PC-3 (cell line): ENCODE measurements at regions not wholly inside any gene's neighbourhood (a gene's known extent, or its start where the extent isn't known, plus 50 kb on each side); places are given as distances from the start of the nearest gene placed in this dataset.

Source experiments
- EZH2 ChIP-seq: fragments of 300-600 bp; sonication (generic); IDR thresholded peaks from one replicate; pipeline ENCODE4 v1.6.1; 2017; ENCODE audit warnings: antibody characterized with exemption, mild to moderate bottlenecking, low read length; ENCODE audit not compliant: unreplicated experiment
- EZH2phosphoT487 ChIP-seq: fragments of 300-600 bp; sonication (generic); IDR thresholded peaks from 2 replicates; pipeline ENCODE4 v1.6.1; 2018; ENCODE audit warnings: mild to moderate bottlenecking, antibody characterized with exemption, low read length, borderline replicate concordance
- TF ChIP-seq, protein P1 (sequence below): fragments of 300-600 bp; sonication (generic); conservative IDR thresholded peaks from 2 replicates; pipeline ENCODE4 v1.5.1; 2017; ENCODE audit warnings: antibody characterized with exemption, low read depth, mild to moderate bottlenecking, low read length

DNA sequence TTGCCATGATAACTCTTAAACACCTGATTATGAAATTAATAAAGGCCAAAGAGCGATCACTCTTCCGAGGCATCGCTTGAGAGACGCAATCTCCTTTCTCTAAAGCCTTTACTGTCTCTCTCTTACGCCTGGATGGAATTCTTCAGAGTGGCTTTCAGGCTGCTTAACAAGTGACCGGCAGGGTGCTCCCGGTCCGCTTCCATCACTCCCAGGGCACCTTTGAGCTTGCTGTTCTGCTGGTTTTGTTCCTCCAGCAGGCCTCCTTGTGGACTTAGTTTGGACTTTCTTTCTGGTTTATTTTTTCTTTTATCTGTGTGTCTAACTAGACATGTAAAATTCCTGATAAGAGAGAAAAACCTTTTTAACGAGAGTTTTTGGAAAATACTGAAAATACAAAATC is 60.9 kb downstream of the MRPL32 start:
- TF ChIP-seq, protein P1, sequence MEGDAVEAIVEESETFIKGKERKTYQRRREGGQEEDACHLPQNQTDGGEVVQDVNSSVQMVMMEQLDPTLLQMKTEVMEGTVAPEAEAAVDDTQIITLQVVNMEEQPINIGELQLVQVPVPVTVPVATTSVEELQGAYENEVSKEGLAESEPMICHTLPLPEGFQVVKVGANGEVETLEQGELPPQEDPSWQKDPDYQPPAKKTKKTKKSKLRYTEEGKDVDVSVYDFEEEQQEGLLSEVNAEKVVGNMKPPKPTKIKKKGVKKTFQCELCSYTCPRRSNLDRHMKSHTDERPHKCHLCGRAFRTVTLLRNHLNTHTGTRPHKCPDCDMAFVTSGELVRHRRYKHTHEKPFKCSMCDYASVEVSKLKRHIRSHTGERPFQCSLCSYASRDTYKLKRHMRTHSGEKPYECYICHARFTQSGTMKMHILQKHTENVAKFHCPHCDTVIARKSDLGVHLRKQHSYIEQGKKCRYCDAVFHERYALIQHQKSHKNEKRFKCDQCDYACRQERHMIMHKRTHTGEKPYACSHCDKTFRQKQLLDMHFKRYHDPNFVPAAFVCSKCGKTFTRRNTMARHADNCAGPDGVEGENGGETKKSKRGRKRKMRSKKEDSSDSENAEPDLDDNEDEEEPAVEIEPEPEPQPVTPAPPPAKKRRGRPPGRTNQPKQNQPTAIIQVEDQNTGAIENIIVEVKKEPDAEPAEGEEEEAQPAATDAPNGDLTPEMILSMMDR = no peak
- TF ChIP-seq EZH2 = no peak
- no peak for TF ChIP-seq EZH2phosphoT487
